NB4 (cell line): ENCODE measurements at regions not wholly inside any gene's neighbourhood (a gene's known extent, or its start where the extent isn't known, plus 50 kb on each side); places are given as distances from the start of the nearest gene placed in this dataset.

ENCODE experiments used
- CTCF ChIP-seq: IDR thresholded peaks from one replicate; pipeline ENCODE4 v1.5.1; 2012; ENCODE audit warnings: low read depth, low read length
- MAX ChIP-seq: IDR thresholded peaks from 2 replicates; pipeline ENCODE4 v1.6.1; 2011; ENCODE audit warnings: low read depth, low read length
- MYC ChIP-seq: IDR thresholded peaks from 2 replicates; pipeline ENCODE4 v1.6.1; 2011; ENCODE audit warnings: low read depth, low read length
- POLR2A ChIP-seq: IDR thresholded peaks from 2 replicates; pipeline ENCODE4 v1.6.1; 2011; ENCODE audit warnings: mild to moderate bottlenecking; ENCODE audit not compliant: insufficient read length; ENCODE audit errors: extremely low read depth

GRCh38 chr21:16324630-16325029 lies 594.8 kb downstream of the USP25 start:
- TF ChIP-seq CTCF (no peak), POLR2A (no peak), MYC (no peak), MAX (no peak)
